Ramos (cell line): ENCODE measurements at regions not wholly inside any gene's neighbourhood (a gene's known extent, or its start where the extent isn't known, plus 50 kb on each side); places are given as distances from the start of the nearest gene placed in this dataset.
"Not testable (repeated sequence)": the region's sequence is repeated elsewhere in the genome, so short reads cannot be mapped to it uniquely, and the experiment has no call there.

ENCODE experiments used
- in situ Hi-C: fragments of 300-500 bp; cut with MboI; formaldehyde crosslinking; loops from one replicate; pipeline ENCODE4 v1.14.3; 2022; ENCODE audit warnings: low sequenced_read_pairs; ENCODE audit not compliant: unreplicated experiment

GRCh38 chr14:106356643-106356930 is 830.2 kb downstream of the TMEM121 start:
- in situ Hi-C loops: not testable (repeated sequence)

- in situ Hi-C loops: not testable (repeated sequence)
Observed at GRCh38 chr14:106359157-106359887, 832.9 kb downstream of the TMEM121 start.

GRCh38 chr14:106365371-106365770 is 839.0 kb downstream of the TMEM121 start:
- in situ Hi-C loops: not testable (repeated sequence)

GRCh38 chr14:106365894-106366293 is 839.5 kb downstream of the TMEM121 start:
- in situ Hi-C loops: not testable (repeated sequence)

GRCh38 chr14:106366971-106367370 is 840.6 kb downstream of the TMEM121 start:
- in situ Hi-C loops: not testable (repeated sequence)

- in situ Hi-C loops: not testable (repeated sequence)
Observed at GRCh38 chr14:106369456-106369855, 843.1 kb downstream of the TMEM121 start.

- in situ Hi-C loops: no loop called here
Observed at GRCh38 chr14:106372870-106373652, 846.7 kb downstream of the TMEM121 start.

- in situ Hi-C loops: not testable (repeated sequence)
Observed at GRCh38 chr14:106373653-106374110, 847.3 kb downstream of the TMEM121 start.

GRCh38 chr14:106377432-106377831 is 851.0 kb downstream of the TMEM121 start:
- in situ Hi-C loops: loop anchor here (5.0 kb wide), 1 partner anchor 800 kb away; no protein-coding TSS in a partner anchor

GRCh38 chr14:106378191-106378590 is 851.8 kb downstream of the TMEM121 start:
- in situ Hi-C loops: loop anchor here (5.0 kb wide), 1 partner anchor 801 kb away; no protein-coding TSS in a partner anchor

- in situ Hi-C loops: loop anchor here (10.0 kb wide), 1 partner anchor 696 kb away; no protein-coding TSS in a partner anchor
Observed at GRCh38 chr14:106380740-106381139, 854.4 kb downstream of the TMEM121 start.

GRCh38 chr14:106389186-106389585 is 862.8 kb downstream of the TMEM121 start:
- in situ Hi-C loops: loop anchor here (10.0 kb wide), 1 partner anchor 704 kb away; no protein-coding TSS in a partner anchor

GRCh38 chr14:106390401-106390800 is 864.0 kb downstream of the TMEM121 start:
- in situ Hi-C loops: no loop called here

GRCh38 chr14:106390947-106391346 is 864.6 kb downstream of the TMEM121 start:
- in situ Hi-C loops: no loop called here

- in situ Hi-C loops: no loop called here
Observed at GRCh38 chr14:106393742-106394141, 867.4 kb downstream of the TMEM121 start.

- in situ Hi-C loops: no loop called here
Observed at GRCh38 chr14:106395456-106396050, 869.2 kb downstream of the TMEM121 start.

GRCh38 chr14:106396999-106397398 is 870.6 kb downstream of the TMEM121 start:
- in situ Hi-C loops: no loop called here

- in situ Hi-C loops: not testable (repeated sequence)
Observed at GRCh38 chr14:106398931-106399331, 872.5 kb downstream of the TMEM121 start.

- in situ Hi-C loops: not testable (repeated sequence)
Observed at GRCh38 chr14:106401316-106401715, 874.9 kb downstream of the TMEM121 start.

- in situ Hi-C loops: loop anchor here (10.0 kb wide), 1 partner anchor 855 kb away; no protein-coding TSS in a partner anchor
Observed at GRCh38 chr14:106410229-106410628, 883.8 kb downstream of the TMEM121 start.

- in situ Hi-C loops: loop anchor here (10.0 kb wide), 1 partner anchor 860 kb away; no protein-coding TSS in a partner anchor
Observed at GRCh38 chr14:106414464-106414863, 888.1 kb downstream of the TMEM121 start.
